GM21515 (cell line): ENCODE measurements at regions not wholly inside any gene's neighbourhood (a gene's known extent, or its start where the extent isn't known, plus 50 kb on each side); places are given as distances from the start of the nearest gene placed in this dataset.
"Not testable (repeated sequence)": the region's sequence is repeated elsewhere in the genome, so short reads cannot be mapped to it uniquely, and the experiment has no call there.

Experiments
- ATAC-seq: cut with Tn5 transposase; IDR thresholded peaks from one replicate; pipeline ENCODE4 v1.9.1; 2021; ENCODE audit not compliant: unreplicated experiment

DNA sequence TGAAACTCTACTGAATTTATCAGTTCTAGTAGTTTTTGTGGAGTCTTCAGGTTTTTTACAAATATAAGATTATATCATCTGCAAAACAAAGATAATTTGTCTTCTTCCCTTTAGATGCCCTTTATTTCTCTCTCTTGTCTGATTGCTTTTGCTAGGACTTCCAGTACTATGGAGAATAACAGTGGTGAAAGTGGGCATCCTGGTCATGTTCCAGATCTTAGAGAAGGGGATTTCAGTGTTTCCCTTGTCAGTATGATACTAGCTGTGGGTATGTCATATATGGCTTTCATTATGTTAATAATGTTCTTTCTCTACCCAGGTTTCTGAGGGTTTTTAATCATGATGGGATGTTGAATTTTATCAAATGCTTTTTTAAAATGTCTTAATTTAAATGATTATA is 158.1 kb upstream of the TPTE start:
- ATAC-seq: not testable (repeated sequence)

DNA sequence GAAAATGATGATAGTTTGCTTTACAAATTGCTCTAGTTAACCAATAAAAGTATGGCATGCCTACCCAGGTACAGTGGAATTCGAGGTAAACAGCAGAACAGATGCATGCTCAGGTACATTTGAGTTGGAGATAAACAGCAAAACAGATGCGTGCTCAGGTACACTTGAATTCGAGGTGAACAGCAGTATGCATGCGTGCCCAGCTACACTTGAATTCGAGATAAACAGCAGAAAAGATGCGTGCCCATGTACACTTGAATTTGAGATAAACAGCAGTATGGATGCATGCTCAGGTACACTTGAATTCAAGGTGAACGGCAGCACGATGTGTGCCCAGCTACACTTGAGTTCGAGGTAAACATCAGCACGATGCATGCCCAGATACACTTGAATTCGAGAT is 155.2 kb upstream of the TPTE start:
- not testable (repeated sequence) for ATAC-seq

DNA sequence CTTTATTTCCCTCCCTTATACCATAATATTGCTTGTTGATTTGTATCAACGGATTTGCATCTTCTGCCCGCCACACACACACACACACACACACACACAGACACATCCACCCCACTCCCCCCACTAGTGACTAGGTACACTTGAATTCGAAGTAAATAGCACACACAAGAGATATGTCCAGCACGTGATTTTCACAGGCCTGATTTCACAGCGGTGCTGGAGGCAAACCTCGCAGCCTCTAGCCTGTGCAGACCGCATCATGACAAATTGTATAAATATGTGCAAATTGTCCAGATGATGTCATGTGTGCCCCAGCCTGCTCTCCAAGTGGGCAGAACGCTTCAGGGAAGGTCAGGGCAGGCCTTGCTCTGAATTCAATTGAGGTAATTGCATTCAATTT is 153.8 kb upstream of the TPTE start:
- not testable (repeated sequence) for ATAC-seq

DNA sequence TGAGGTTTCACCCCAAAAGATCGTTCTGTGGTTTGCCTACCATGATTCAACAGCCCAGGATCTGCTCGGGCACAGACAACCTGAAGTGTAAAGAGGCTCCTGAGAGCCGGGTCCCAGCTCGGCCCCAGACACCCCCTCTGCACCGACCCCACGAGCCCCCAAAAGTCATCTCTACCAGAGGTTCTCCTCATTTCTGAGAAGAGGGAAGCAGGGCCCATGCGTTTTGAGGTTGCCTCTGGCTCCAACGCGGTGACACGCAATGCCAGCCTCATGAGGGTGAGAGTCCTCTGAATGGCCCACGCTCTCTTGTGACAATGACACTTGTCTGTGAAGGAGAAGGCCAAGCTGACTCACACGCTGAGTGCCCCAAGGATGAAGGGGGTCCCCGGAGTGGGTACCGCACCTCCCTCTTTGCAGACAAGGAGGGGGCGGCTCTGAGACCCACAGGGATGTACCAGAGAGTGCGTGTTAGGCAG is 153.0 kb upstream of the TPTE start:
- ATAC-seq: not testable (repeated sequence)

DNA sequence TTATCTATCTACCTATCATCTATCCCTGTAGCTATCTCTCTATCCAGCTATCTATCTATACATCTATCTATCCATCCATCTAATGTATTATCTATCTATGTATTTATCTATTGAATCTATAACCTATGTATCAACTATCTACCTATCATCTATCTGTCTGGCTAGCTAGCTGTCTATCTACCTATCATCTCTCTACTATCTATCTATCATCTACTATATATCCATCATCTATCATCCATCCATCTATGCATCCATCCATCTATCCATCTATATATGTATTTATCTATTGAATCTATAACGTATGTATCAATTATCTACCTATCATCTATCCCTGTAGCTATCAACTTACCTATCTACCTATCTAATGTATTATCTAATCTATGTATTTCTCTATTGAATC is 152.1 kb upstream of the TPTE start:
- not testable (repeated sequence) for ATAC-seq

DNA sequence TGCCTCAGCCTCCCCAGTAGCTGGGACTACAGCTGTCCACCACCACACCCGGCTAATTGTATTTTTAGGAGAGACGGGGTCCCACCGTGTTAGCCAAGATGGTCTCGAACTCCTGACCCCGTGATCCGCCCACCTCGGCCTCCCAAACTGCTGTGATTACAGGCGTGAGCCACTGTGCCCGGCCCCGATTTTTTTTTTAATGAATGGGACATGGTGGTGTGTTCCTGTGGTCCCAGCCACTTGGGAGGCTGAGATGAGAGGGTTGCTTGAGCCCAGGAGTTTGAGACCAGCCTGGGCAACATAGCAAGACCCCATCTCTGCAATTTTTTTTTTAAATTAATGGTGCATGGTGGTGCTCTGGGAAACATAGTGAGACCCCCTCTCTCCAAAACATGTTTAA is 143.6 kb upstream of the TPTE start:
- ATAC-seq: not testable (repeated sequence)

DNA sequence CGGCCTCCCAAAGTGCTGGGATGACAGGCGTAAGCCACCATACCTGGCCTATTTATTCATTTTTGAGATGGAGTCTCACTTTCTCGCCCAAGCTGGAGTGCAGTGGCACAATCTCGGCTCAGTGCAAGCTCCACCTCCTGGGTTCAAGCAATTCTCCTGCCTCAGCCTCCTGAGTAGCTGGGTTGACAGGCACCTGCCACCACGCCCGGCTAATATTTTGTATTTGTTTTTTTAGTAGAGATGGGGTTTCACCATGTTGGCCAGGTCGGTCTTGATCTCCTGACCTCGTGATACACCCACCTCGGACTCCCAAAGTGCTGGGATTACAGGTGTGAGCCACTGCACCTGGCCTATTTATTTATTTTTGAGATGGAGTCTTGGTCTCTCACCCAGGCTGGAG is 141.6 kb upstream of the TPTE start:
- ATAC-seq: not testable (repeated sequence)

DNA sequence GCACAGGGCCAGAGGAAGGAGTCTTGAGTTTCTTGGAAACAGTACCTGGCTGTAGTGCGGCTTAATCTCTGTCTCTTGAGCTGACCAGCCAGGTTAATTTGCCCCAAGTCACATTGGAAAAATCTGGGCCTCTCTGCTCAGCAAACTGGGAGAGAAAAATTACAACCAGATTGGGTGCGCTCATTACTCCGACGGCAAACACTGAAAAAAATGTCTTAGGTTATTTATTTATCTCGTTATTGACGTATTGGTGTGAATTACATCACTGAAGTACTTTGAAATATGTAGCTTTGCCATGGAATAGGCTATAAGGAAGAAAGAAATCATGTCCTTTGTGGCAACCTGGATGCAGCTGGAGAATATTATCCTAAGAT is 139.7 kb upstream of the TPTE start:
- not testable (repeated sequence) for ATAC-seq

DNA sequence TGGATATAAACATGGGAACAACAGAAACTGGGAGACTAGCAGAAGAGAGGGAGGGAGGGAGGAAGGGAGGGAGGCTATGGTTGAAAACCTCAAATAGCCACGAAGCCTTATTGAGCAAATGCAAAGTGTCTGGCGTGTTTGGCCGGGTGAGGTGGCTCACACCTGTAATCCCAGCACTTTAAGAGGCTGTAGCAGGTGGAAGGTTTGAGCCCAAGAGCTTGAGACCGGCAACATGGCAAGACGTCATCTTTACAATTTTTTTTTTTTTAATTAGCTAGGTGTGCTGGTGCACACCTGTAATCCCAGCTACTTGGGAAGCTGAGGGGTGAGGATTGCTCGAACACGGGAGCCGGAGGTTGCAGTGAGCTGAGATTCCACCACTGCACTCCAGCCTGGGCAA is 139.2 kb upstream of the TPTE start:
- ATAC-seq: not testable (repeated sequence)

DNA sequence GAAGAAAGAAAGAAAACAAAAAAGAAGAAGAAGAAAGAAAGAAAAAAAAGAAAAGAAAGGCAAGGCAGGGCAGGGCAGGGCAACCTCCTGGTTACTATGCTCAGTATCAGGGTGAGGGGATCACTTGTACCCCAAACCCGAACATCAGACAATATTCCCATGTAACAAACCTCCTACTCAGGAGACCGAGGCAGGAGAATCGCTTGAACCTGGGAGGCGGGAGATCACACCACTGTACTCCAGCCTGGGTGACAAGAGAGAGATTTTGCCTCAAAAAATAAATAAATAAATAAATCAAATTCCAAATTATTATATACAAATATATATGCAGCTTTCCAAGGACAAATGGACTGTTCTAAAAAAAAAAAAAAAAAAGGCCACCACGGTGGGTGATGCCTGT is 138.8 kb upstream of the TPTE start:
- not testable (repeated sequence) for ATAC-seq

DNA sequence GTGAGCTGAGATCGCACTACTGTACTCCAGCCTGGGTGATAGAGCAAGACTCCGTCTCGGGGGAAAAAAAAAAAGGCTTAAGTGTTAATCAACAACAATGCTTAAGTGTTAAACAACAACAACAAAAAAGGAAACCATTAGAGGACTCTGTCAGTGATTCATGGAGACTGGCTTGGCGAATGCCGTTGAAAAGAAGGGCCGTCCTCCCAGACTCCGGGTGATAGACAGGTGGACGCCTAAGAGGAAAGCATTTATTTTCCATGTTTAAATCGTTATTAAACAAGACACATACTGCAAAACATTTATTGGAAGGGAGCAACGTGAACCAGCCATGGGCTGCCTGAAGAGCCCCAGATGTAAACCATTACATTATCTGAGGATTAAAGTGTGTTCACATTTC is 137.8 kb upstream of the TPTE start:
- ATAC-seq: not testable (repeated sequence)

DNA sequence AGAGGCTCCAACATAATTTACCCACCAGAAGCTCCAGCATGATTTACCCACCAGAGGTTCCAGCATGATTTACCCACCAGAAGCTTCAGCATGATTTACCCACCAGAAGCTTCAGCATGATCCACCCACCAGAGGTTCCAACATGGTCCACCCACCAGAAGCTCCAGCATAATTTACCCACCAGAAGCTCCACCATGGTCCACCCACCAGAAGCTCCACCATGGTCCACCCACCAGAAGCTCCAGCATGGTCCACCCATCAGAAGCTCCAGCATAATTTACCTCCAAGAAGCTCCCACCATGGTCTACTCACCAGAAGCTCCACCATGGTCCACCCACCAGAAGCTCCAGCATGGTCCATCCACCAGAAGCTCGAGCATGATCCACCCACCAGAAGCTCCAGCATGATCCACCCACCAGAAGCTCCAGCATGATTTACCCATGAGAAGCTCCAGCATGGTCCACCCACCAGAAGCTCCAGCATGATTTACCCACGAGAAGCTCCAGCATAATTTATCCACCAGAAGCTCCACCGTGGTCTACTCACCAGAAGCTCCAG is 137.0 kb upstream of the TPTE start:
- not testable (repeated sequence) for ATAC-seq

DNA sequence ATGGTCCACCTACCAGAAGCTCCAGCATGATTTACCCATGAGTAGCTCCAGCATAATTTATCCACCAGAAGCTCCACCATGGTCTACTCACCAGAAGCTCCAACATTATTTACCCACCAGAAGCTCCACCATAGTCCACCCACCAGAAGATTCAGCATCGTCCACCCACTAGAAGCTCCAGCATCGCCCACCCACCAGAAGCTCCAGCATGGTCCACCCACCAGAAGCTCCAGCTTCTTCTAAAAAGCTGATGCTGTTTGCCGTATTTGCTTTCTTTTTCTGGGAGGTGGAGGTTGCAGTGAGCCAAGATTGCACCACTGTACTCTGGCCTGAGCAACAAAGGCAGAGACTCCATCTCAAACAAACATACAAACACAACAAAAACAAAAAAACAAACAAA is 136.2 kb upstream of the TPTE start:
- not testable (repeated sequence) for ATAC-seq

DNA sequence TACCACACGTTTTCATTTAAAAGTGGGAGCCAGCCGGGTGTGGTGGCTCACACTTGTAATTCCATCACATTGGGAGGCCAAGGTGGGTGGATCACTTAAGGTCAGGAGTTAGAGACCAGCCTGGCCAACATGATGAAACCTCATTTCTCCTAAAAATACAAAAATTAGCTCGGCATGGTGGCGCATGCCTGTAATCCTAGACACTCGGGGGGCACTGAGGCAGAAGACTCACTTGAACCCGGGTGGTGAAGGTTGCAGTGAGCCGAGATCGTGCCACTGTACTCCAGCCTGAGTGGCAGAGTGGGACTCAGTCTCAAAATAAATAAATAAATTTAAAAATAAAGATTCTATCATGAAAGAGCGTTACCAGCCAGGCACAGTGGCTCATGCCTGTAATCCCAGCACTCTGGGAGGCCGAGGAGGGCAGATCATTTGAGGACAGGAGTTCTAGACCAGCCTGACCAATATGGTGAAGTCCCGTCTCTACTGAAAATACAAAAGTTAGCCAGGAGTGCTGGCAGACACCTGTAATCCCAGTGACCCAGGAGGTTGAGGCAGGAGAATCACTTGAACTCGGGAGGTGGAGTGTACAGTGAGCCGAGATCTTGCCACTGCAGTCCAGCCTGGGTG is 135.4 kb upstream of the TPTE start:
- ATAC-seq: not testable (repeated sequence)

DNA sequence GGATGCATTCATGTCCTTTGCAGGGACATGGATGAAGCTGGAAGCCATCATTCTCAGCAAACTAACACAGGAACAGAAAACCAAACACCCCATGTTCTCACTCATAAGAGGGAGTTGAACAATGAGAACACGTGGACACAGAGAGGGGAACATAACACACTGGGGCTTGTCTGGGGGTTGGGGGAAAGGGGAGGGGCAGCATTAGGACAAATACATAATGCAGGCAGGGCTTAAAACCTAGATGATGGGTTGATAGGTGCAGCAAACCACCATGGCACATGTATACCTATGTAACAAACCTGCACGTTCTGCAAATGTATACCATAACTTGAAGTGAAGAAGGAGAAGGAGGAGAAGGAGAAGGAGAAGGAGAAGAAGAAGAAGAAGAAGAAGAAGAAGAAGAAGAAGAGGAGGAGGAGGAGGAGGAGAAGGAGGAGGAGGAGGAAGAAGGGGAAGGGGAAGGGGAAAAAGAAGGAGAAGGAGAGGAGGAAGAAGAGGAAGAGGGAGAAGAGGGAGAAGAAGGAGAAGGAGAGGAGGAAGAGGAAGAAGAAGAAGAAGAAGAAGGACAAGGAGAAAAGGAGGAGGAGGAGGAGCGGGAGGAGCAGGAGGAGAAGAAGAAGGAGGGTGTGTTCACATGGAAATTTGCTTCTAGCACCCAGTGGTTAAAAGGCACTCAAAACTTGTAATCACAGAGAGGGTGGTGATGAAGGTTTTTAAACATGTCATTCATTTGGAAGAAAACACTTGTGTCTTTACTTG is 133.5 kb upstream of the TPTE start:
- not testable (repeated sequence) for ATAC-seq

DNA sequence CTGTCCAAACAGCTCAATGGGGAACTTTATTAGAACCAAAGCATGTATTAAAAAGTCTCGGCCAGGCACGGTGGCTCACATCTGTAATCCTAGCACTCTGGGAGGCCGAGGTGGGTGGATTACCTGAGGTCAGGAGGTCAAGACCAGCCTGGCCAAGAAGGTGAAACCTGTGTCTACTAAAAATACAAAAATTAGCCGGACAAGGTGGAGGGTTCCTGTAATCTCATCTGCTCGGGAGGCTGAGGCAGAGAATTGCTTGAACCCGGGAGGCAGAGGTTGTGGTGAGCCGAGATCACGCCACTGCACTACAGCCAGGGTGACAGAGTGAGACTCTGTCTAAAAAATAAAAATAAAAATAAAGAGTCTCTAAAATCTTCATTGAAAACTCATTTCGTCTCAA is 132.8 kb upstream of the TPTE start:
- ATAC-seq: not testable (repeated sequence)

DNA sequence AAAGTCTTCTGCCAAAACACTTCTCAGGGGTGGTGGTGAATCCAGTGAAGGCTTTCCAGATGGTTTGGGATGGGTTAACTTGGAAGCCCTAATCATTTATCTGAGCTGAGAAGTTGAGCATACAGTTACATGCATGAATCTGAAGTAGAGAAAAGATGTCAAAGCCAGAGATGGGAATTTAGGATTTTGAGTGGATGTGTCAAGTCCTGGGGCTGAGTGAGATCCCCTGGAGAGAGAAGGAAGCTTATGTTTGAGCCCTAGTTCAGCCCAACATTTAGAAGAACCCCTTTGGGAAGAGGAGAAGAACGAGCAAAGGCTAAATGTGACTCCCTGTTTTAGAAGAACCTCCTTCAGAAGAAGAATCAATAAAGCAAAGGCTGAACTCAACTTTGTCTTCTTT is 129.1 kb upstream of the TPTE start:
- ATAC-seq: not testable (repeated sequence)

DNA sequence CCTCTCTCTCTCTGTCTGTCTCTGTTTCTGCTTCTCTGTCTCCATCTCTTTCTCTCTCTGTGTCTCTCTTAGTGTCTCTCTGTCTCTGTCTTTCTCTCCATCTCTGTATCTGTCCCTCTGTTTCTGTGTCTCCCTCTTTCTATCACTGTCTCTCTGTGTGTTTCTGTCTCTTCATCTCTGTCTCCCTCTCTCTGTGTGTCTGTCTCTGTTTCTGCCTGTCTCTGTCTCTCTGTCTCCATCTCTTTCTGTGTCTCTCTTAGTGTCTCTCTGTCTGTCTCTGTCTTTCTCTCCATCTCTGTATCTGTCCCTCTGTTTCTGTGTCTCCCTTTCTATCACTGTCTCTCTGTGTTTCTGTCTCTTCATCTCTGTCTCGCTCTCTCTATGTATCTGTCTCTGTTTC is 125.4 kb upstream of the TPTE start:
- not testable (repeated sequence) for ATAC-seq

DNA sequence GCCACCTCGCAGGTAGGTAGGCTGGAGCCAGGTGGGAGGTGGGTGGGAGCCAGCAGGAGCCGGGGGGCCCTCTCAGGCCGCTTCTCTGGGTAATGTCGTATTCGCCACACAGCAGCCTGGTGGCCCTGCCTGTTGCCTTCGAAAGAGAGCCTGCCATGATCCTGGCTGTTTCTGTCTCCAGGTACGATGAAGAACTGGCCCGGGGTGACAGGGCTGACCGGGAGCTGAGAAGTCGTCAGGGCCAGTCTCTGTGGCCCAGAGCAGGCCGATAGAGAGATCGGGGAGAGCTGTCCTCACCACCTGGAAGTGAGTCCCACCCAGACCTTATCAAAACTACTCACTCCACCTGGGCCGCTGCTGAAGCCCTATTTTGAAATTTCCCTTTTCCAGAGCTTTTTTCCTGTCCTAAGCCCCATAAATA is 123.9 kb upstream of the TPTE start:
- ATAC-seq: not testable (repeated sequence)

DNA sequence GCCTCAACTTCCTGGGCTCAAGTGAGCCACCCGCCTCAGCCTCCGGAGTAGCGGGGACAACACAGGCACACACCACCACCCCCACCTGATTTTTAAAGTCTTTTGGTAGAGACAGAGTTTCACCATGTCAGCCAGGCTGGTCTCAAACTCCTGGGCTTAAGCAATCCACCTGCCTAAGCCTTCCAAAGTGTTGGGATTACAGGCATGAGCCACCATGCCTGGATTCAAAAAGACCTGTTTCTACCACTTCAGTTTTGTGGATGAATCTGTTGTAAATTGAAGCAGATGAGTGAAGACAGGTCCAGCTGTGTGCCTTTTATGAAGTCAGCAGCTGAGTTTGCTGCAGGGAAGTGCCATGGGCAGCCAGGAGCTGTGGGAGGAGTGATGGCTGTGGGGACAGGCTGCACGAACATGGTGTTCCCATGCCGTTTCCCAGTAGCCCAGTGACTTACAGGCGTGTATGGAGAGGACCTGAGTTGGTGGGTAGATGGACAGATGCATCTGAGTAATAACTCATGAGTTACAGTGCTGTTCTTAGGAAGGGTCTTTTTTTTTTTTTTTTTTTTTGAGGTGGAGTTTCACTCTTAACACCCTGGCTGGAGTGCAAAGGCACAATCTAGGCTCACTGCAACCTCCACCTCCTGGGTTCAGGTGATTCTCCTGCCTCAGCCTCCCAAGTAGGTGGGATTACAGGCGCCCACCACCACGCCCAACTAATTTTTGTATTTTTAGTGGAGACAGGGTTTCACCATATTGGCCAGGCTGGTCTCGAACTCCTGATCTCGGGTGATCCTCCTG is 122.5 kb upstream of the TPTE start:
- not testable (repeated sequence) for ATAC-seq

DNA sequence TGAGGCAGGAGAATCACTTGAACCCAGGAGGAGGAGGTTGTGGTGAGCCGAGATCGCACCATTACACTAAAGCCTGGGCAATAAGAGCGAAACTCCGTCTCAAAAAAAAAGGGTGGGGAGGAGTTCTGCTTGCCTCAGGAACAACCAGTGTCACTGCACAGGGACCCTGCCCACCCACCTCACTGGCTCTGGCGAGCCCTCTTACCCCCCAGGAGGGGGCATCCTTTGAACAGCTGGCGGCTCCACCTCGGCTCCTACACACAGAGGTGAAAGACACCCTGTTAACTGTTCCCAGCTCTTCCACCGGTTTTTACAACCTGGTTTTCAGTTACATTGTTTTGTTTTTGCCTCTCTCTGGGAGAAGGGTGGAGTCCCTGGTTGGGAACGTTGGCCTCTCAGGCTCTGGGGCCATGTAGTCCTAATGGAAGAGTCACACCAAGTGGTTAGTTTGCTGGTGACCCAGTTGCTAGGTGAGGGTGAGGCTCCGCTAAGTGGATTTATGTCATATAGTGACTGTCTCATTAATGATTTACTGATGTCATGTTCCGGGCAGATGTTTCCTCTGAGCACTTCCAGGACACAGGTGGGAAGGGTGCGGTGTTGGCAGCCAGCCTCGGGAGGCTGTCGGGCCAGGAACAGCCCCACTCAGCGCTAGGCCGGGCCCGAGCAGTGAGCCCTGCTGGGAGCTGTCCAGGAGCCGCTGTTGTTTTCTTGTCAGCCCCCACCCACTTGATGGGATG is 120.6 kb upstream of the TPTE start:
- not testable (repeated sequence) for ATAC-seq
